SK-N-SH (cell line): ENCODE measurements at regions not wholly inside any gene's neighbourhood (a gene's known extent, or its start where the extent isn't known, plus 50 kb on each side); places are given as distances from the start of the nearest gene placed in this dataset.

ENCODE experiments used
- CTCF ChIP-seq: fragments of 200-600 bp; sonication (generic); IDR thresholded peaks from 2 replicates; pipeline ENCODE4 v1.6.1; 2017; ENCODE audit warnings: antibody characterized with exemption, mild to moderate bottlenecking, moderate library complexity
- EP300 ChIP-seq, 2 experiments: IDR thresholded peaks; 2 replicates each; pipeline versions ENCODE4 v1.4.0 to v1.6.1; 2012; ENCODE audit warnings: borderline replicate concordance in 1 of 2, low read depth in 1 of 2, low read length in 1 of 2
- FOSL2 ChIP-seq: IDR thresholded peaks from 2 replicates; pipeline ENCODE4 v1.4.0; 2012; ENCODE audit warnings: low read depth, mild to moderate bottlenecking, moderate library complexity, borderline replicate concordance
- FOXJ3 ChIP-seq: sonication (generic); formaldehyde crosslinking; IDR thresholded peaks from 2 replicates; pipeline ENCODE4 v1.5.1; 2020; ENCODE audit warnings: mild to moderate bottlenecking, missing genetic modification reagents
- POLR2AphosphoS5 ChIP-seq: IDR thresholded peaks from 2 replicates; pipeline ENCODE4 v1.6.1; 2012; ENCODE audit warnings: low read depth, low read length
- TAF1 ChIP-seq: IDR thresholded peaks from 2 replicates; pipeline ENCODE4 v1.6.1; 2012; ENCODE audit warnings: low read depth, mild to moderate bottlenecking, low read length, moderate library complexity, borderline replicate concordance
- YY1 ChIP-seq: IDR thresholded peaks from 2 replicates; pipeline ENCODE4 v1.4.0; 2012; ENCODE audit warnings: low read depth, mild to moderate bottlenecking
- TF ChIP-seq, protein P1 (sequence below): fragments of 150-350 bp; IDR thresholded peaks from 2 replicates; pipeline ENCODE4 v1.6.1; 2017; ENCODE audit warnings: antibody characterized with exemption, low read length, low read depth, borderline replicate concordance
- TF ChIP-seq, protein P2 (sequence below): IDR thresholded peaks from 2 replicates; pipeline ENCODE4 v1.4.0; 2012; ENCODE audit warnings: low read depth

- TF ChIP-seq FOXJ3 = no peak
- TF ChIP-seq EP300 (IDR thresholded peaks at IDR 0.05; ENCODE audit: borderline replicate concordance in 1 of 2, low read depth in 1 of 2, low read length in 1 of 2) = no peak
- no peak for TF ChIP-seq FOSL2
- no peak for TF ChIP-seq CTCF
- TF ChIP-seq TAF1 = no peak
- no peak for TF ChIP-seq POLR2AphosphoS5
- TF ChIP-seq, protein P1, sequence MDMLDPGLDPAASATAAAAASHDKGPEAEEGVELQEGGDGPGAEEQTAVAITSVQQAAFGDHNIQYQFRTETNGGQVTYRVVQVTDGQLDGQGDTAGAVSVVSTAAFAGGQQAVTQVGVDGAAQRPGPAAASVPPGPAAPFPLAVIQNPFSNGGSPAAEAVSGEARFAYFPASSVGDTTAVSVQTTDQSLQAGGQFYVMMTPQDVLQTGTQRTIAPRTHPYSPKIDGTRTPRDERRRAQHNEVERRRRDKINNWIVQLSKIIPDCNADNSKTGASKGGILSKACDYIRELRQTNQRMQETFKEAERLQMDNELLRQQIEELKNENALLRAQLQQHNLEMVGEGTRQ = no peak
- TF ChIP-seq, protein P2, sequence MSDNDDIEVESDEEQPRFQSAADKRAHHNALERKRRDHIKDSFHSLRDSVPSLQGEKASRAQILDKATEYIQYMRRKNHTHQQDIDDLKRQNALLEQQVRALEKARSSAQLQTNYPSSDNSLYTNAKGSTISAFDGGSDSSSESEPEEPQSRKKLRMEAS = no peak
- no peak for TF ChIP-seq YY1
These were observed 502.3 kb upstream of the KLHL29 start for GRCh38 chr2:22882643-22883042.
